Suprapubic skin (tissue), 4 donors: ENCODE measurements at regions not wholly inside any gene's neighbourhood (a gene's known extent, or its start where the extent isn't known, plus 50 kb on each side); places are given as distances from the start of the nearest gene placed in this dataset.

ENCODE experiments used
- CTCF ChIP-seq, 2 donors: fragments of 200-600 bp in 1 of 2; fragments of 450-650 bp in 1 of 2; sonication (generic) in 1 of 2; IDR thresholded peaks; one replicate each; pipeline ENCODE4 v1.5.1; 2016 to 2019; ENCODE audit warnings: antibody characterized with exemption in 2 of 2, mild to moderate bottlenecking in 1 of 2, moderate library complexity in 1 of 2
- EP300 ChIP-seq: sonication (generic); formaldehyde crosslinking; IDR thresholded peaks from one replicate; pipeline ENCODE4 v1.6.1; 2017; ENCODE audit warnings: antibody characterized with exemption
- POLR2A ChIP-seq, 2 donors: fragments of 450-650 bp; IDR thresholded peaks; one replicate each; pipeline ENCODE4 v1.6.1; 2017; ENCODE audit warnings: antibody characterized with exemption in 2 of 2, mild to moderate bottlenecking in 2 of 2, moderate library complexity in 2 of 2
- POLR2AphosphoS5 ChIP-seq, 3 donors: sonication (generic); formaldehyde crosslinking; IDR thresholded peaks; one replicate each; pipeline ENCODE4 v1.6.1; 2017; ENCODE audit warnings: antibody characterized with exemption in 3 of 3

GRCh38 chr2:120871881-120872620, 136.4 kb downstream of the GLI2 start:
- TF ChIP-seq CTCF (IDR thresholded peaks at IDR 0.05) = no peak
- TF ChIP-seq EP300 = no peak
- no peak for TF ChIP-seq POLR2AphosphoS5 (IDR thresholded peaks at IDR 0.05)
- no peak for TF ChIP-seq POLR2A (IDR thresholded peaks at IDR 0.05)
